Fibroblast of lung (primary cell): ENCODE measurements at regions not wholly inside any gene's neighbourhood (a gene's known extent, or its start where the extent isn't known, plus 50 kb on each side); places are given as distances from the start of the nearest gene placed in this dataset.

ENCODE experiments used
- EZH2 ChIP-seq: IDR thresholded peaks from 2 replicates; pipeline ENCODE4 v1.5.1; 2012; ENCODE audit warnings: low read length, control low read depth, mild to moderate bottlenecking; ENCODE audit errors: missing control alignments
- TF ChIP-seq, protein P1 (sequence below), 2 donors: IDR thresholded peaks in 1 of 2; conservative IDR thresholded peaks in 1 of 2; 1 replicate in 1 of 2; 2 replicates in 1 of 2; pipeline ENCODE4 v1.5.1; 2011 to 2012; ENCODE audit warnings: low read length in 2 of 2, control low read depth in 1 of 2, inconsistent platforms in 1 of 2, low read depth in 1 of 2, mild to moderate bottlenecking in 1 of 2

- TF ChIP-seq, protein P1, sequence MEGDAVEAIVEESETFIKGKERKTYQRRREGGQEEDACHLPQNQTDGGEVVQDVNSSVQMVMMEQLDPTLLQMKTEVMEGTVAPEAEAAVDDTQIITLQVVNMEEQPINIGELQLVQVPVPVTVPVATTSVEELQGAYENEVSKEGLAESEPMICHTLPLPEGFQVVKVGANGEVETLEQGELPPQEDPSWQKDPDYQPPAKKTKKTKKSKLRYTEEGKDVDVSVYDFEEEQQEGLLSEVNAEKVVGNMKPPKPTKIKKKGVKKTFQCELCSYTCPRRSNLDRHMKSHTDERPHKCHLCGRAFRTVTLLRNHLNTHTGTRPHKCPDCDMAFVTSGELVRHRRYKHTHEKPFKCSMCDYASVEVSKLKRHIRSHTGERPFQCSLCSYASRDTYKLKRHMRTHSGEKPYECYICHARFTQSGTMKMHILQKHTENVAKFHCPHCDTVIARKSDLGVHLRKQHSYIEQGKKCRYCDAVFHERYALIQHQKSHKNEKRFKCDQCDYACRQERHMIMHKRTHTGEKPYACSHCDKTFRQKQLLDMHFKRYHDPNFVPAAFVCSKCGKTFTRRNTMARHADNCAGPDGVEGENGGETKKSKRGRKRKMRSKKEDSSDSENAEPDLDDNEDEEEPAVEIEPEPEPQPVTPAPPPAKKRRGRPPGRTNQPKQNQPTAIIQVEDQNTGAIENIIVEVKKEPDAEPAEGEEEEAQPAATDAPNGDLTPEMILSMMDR (conservative IDR thresholded peaks at IDR 0.05 in 1 of 2, IDR thresholded peaks at IDR 0.05 in 1 of 2; ENCODE audit: low read depth in 1 of 2, low read length in 2 of 2): no peak
- TF ChIP-seq EZH2: no peak
Measured at GRCh38 chr3:137165117-137165806, 207.5 kb downstream of the IL20RB start.
